HepG2 (cell line): ENCODE measurements at regions not wholly inside any gene's neighbourhood (a gene's known extent, or its start where the extent isn't known, plus 50 kb on each side); places are given as distances from the start of the nearest gene placed in this dataset.

Experiments
- AGO1 ChIP-seq: fragments of 200-400 bp; formaldehyde crosslinking; IDR thresholded peaks from 2 replicates; pipeline ENCODE4 v1.6.1; 2017; ENCODE audit warnings: mild to moderate bottlenecking, low read depth, low read length, moderate library complexity; ENCODE audit not compliant: poor library complexity, severe bottlenecking
- DR1 ChIP-seq: sonication (generic); formaldehyde crosslinking; IDR thresholded peaks from 2 replicates; pipeline ENCODE4 v1.8.0; 2021; ENCODE audit warnings: mild to moderate bottlenecking, missing genetic modification reagents, inconsistent platforms
- E2F1 ChIP-seq: sonication (generic); formaldehyde crosslinking; IDR thresholded peaks from 2 replicates; pipeline ENCODE4 v1.5.0; 2020; ENCODE audit warnings: missing genetic modification reagents
- GRHL1 ChIP-seq: sonication (generic); formaldehyde crosslinking; conservative IDR thresholded peaks from 2 replicates; pipeline ENCODE4 v1.8.0; 2022; ENCODE audit warnings: missing genetic modification reagents
- HNF4G ChIP-seq, 2 experiments: sonication (generic) in 1 of 2; formaldehyde crosslinking in 1 of 2; IDR thresholded peaks; 2 replicates each; pipeline versions ENCODE4 v1.4.0 to v1.6.1; 2011 to 2020; ENCODE audit warnings: borderline replicate concordance in 2 of 2, low read depth in 2 of 2, mild to moderate bottlenecking in 2 of 2, low read length in 1 of 2, missing genetic modification reagents in 1 of 2, moderate library complexity in 1 of 2
- HOXA9 ChIP-seq: sonication (generic); formaldehyde crosslinking; IDR thresholded peaks from 2 replicates; pipeline ENCODE4 v1.8.1; 2022; ENCODE audit warnings: missing genetic modification reagents, mild to moderate bottlenecking, moderate library complexity, borderline replicate concordance
- MAFK ChIP-seq, 2 experiments: IDR thresholded peaks in 1 of 2; conservative IDR thresholded peaks in 1 of 2; 2 replicates each; pipeline ENCODE4 v1.6.1; 2011; ENCODE audit warnings: improper control_type of control experiment in 2 of 2, low read length in 2 of 2
- MED1 ChIP-seq: sonication (generic); formaldehyde crosslinking; IDR thresholded peaks from 2 replicates; pipeline ENCODE4 v1.4.0; 2020; ENCODE audit warnings: missing genetic modification reagents
- NR0B2 ChIP-seq: sonication (generic); formaldehyde crosslinking; IDR thresholded peaks from 2 replicates; pipeline ENCODE4 v1.4.0; 2020; ENCODE audit warnings: mild to moderate bottlenecking, missing genetic modification reagents
- NRL ChIP-seq: sonication (generic); formaldehyde crosslinking; IDR thresholded peaks from 2 replicates; pipeline ENCODE4 v1.5.0; 2020; ENCODE audit warnings: missing genetic modification reagents, mild to moderate bottlenecking, moderate library complexity, borderline replicate concordance
- PHF8 ChIP-seq: sonication (generic); formaldehyde crosslinking; IDR thresholded peaks from 2 replicates; pipeline ENCODE4 v1.5.0; 2020; ENCODE audit warnings: missing genetic modification reagents
- SMC3 ChIP-seq: IDR thresholded peaks from 2 replicates; pipeline ENCODE4 v1.6.1; 2011; ENCODE audit warnings: low read length, improper control_type of control experiment
- ZMAT3 ChIP-seq: sonication (generic); formaldehyde crosslinking; conservative IDR thresholded peaks from 2 replicates; pipeline ENCODE4 v1.7.0; 2021; ENCODE audit warnings: missing genetic modification reagents
- ZNF136 ChIP-seq: sonication (generic); formaldehyde crosslinking; IDR thresholded peaks from 2 replicates; pipeline ENCODE4 v1.8.1; 2022; ENCODE audit warnings: low read depth, mild to moderate bottlenecking, moderate library complexity, missing genetic modification reagents
- ZNF142 ChIP-seq: sonication (generic); formaldehyde crosslinking; IDR thresholded peaks from 2 replicates; pipeline ENCODE4 v1.4.0; 2020; ENCODE audit warnings: missing genetic modification reagents
- ZNF260 ChIP-seq: sonication (generic); formaldehyde crosslinking; IDR thresholded peaks from 2 replicates; pipeline ENCODE4 v1.4.0; 2020; ENCODE audit warnings: missing genetic modification reagents, low read depth, mild to moderate bottlenecking, borderline replicate concordance
- ZNF367 ChIP-seq: sonication (generic); formaldehyde crosslinking; IDR thresholded peaks from 2 replicates; pipeline ENCODE4 v1.4.0; 2020; ENCODE audit warnings: missing genetic modification reagents, borderline replicate concordance
- ZNF749 ChIP-seq: sonication (generic); formaldehyde crosslinking; IDR thresholded peaks from 2 replicates; pipeline ENCODE4 v1.8.0; 2022; ENCODE audit warnings: mild to moderate bottlenecking, missing genetic modification reagents, moderate library complexity, borderline replicate concordance

- TF ChIP-seq DR1 = peak; percentile 87
- no peak for TF ChIP-seq AGO1
- TF ChIP-seq PHF8 (CRISPR knock-in tag) = peak; percentile 58; the same call in 1 of the 2 replicates
- no peak for TF ChIP-seq ZMAT3 (CRISPR knock-in tag)
- TF ChIP-seq ZNF260 (CRISPR knock-in tag) = no peak
- TF ChIP-seq NR0B2 (CRISPR knock-in tag) = 0 out of 2 replicates have a peak, but pooled peaks have one; percentile 42
- 0 out of 2 replicates have a peak, but pooled peaks have one; percentile 57 for TF ChIP-seq ZNF367
- TF ChIP-seq HNF4G (IDR thresholded peaks at IDR 0.05; ENCODE audit: borderline replicate concordance, low read depth, low read length) = peak; percentile 67; the same call in 1 of the 2 replicates
- peak; percentile 66; the same call in 1 of the 2 replicates for TF ChIP-seq HNF4G (CRISPR knock-in tag; IDR thresholded peaks at IDR 0.05; ENCODE audit: borderline replicate concordance, low read depth)
- TF ChIP-seq ZNF142 (CRISPR knock-in tag) = peak; percentile 82
- TF ChIP-seq GRHL1 (CRISPR knock-in tag) = no peak
- TF ChIP-seq ZNF136 = no peak
- no peak for TF ChIP-seq ZNF749 (CRISPR knock-in tag)
- TF ChIP-seq NRL (CRISPR knock-in tag) = peak; percentile 64; the same call in 1 of the 2 replicates
- peak; percentile 52 for TF ChIP-seq SMC3
- peak; percentile 100 for TF ChIP-seq MED1 (CRISPR knock-in tag)
- TF ChIP-seq E2F1 = 0 out of 2 replicates have a peak, but pooled peaks have one; percentile 29
- TF ChIP-seq HOXA9 (CRISPR knock-in tag) = no peak
- TF ChIP-seq MAFK (conservative IDR thresholded peaks at IDR 0.05 in 1 of 2, IDR thresholded peaks at IDR 0.05 in 1 of 2; ENCODE audit: low read length in 2 of 2) = no peak
These were observed 107.2 kb upstream of the TRIM24 start (continued) for GRCh38 chr7:138352570-138353461.
